ENCODE measurements at regions not wholly inside any gene's neighbourhood (a gene's known extent, or its start where the extent isn't known, plus 50 kb on each side); places are given as distances from the start of the nearest gene placed in this dataset.

GRCh38 chr2:77834360-77835002 lies 312.3 kb upstream of the LRRTM4 start:
- TF ChIP-seq CTCF (IDR thresholded peaks at IDR 0.05), result no peak

GRCh38 chr2:77838441-77838840 lies 316.3 kb upstream of the LRRTM4 start:
- no peak for TF ChIP-seq CTCF (IDR thresholded peaks at IDR 0.05)

- TF ChIP-seq CTCF (IDR thresholded peaks at IDR 0.05), result no peak
These were observed 316.9 kb upstream of the LRRTM4 start for GRCh38 chr2:77839102-77839501.

- TF ChIP-seq CTCF (IDR thresholded peaks at IDR 0.05), result no peak
These were observed 339.9 kb upstream of the LRRTM4 start for GRCh38 chr2:77862120-77862519.

- no peak for TF ChIP-seq CTCF (IDR thresholded peaks at IDR 0.05)
These were observed 342.2 kb upstream of the LRRTM4 start for GRCh38 chr2:77864426-77864825.

- no peak for TF ChIP-seq CTCF (IDR thresholded peaks at IDR 0.05)
These were observed 344.5 kb upstream of the LRRTM4 start for GRCh38 chr2:77866661-77867060.

- TF ChIP-seq CTCF (IDR thresholded peaks at IDR 0.05), result no peak
These were observed 345.0 kb upstream of the LRRTM4 start for GRCh38 chr2:77867146-77867545.

GRCh38 chr2:77873506-77873905 lies 351.3 kb upstream of the LRRTM4 start:
- TF ChIP-seq CTCF (IDR thresholded peaks at IDR 0.05), result no peak

Data from LNCAP (cell line).